GM19239 (cell line): ENCODE measurements at regions not wholly inside any gene's neighbourhood (a gene's known extent, or its start where the extent isn't known, plus 50 kb on each side); places are given as distances from the start of the nearest gene placed in this dataset.
"Not testable (repeated sequence)": the region's sequence is repeated elsewhere in the genome, so short reads cannot be mapped to it uniquely, and the experiment has no call there.

Experiments used
- DNase-seq: peaks from one replicate; pipeline ENCODE4 v3.0.0; 2011; ENCODE audit warnings: low spot score; ENCODE audit not compliant: insufficient read length
- FAIRE-seq: peaks from 2 replicates; lab custom pipeline; 2011; peaks lifted over from hg19 to GRCh38; lab: Jason Lieb, UNC

GRCh38 chr9:86485359-86485758 is 131.1 kb upstream of the TUT7 start:
- no peak for DNase-seq
- no peak for FAIRE-seq

DNA sequence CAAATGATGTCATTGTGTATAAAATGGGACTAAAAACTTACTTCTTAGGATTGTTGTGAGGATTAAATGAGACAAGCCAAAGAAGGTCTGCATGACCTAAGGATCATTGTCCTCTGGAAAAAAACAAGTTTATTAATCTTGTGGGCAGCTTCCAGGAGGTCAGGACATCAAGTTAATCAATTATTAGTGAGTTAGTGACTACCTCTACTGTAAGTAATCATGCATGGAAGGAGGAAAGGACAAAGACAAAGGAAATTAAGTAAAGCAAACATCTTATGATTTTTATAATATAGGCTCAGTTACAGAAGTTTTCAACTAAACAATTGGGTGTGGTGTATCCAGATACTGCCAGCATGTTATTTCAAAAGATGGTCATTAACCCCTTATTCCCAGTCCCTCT is 129.3 kb upstream of the TUT7 start:
- no peak for DNase-seq
- FAIRE-seq, result no peak

DNA sequence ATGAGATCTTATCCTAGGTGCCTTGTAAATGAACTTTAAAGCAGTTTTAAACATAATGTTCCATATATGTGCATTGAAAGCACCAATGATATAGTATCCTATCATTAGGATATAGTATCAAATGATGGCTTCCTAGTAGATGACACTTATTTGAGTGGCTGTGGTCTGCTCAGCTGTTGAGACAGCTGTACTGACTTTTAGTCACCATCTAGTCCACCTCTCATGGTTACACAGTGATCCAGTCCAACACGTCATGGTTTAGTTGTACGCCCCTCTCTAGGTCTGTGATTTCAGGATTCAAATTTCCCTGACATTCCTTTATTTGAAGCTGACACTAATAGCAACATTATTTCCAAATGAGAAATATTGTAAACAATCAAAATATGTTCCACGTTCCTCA is 127.3 kb upstream of the TUT7 start:
- DNase-seq (no peak), FAIRE-seq (no peak)

GRCh38 chr9:86475255-86475654 is 121.0 kb upstream of the TUT7 start:
- DNase-seq, FAIRE-seq: not testable (repeated sequence)

- no peak for DNase-seq
- FAIRE-seq, result no peak
Measured at GRCh38 chr9:86471171-86471815, 117.1 kb upstream of the TUT7 start.

DNA sequence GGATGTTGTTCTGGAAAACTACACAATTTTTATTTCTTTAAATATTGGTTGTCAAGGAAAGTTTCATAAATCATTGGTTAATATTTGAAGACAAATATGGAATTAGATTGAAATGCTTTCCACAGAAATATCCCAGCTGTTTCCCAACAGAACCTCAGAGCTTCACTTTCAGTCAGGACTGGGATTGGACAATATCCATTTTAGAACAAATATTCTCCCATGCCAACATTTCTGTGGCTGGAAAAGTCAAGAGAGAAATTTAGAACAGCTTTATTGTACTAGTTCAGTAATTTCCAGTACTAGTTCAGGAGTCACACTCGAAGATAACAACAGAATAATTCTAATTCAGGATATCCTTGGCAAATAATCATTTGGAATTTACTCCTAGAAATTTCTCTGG is 116.1 kb upstream of the TUT7 start:
- no peak for FAIRE-seq
- no peak for DNase-seq

DNA sequence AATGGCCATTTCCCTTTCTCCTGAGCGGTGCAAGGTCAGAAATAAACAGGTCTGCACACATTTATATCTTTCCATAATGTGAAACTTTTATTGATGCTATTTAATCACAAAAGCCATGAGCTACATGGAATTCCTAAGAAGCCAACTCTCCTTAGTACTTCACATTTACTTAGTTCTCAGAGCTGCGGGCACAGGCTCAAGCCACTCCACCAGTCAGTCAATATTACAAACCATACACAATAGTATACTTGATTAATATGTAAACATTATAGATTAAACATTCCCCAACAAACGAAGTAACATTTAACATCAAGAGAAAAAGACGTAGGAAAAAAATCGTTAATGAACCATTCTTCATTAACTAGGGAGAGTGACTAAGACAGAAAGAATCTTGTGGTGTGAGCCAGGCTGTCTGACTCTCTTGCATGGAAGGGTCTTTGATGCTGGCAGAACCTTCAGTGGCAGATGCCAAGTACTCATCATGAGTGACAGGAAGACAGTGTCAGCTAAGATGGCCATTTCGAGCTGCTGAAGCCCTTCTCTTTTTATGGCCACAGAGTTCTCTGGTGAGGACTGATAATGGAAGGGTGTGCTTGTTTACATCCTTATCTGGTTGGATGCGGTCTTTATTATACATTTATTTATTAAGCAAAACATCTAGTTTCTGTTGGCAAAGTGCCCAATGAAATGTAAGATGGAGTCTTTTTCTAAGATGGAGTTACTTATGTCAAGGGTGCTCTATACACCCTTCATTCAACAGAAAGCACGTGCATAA is 115.5 kb upstream of the TUT7 start:
- FAIRE-seq, result no peak
- DNase-seq, result no peak

- DNase-seq, result no peak
- FAIRE-seq, result no peak
Measured at GRCh38 chr9:86464242-86464641, 110.0 kb upstream of the TUT7 start.

DNA sequence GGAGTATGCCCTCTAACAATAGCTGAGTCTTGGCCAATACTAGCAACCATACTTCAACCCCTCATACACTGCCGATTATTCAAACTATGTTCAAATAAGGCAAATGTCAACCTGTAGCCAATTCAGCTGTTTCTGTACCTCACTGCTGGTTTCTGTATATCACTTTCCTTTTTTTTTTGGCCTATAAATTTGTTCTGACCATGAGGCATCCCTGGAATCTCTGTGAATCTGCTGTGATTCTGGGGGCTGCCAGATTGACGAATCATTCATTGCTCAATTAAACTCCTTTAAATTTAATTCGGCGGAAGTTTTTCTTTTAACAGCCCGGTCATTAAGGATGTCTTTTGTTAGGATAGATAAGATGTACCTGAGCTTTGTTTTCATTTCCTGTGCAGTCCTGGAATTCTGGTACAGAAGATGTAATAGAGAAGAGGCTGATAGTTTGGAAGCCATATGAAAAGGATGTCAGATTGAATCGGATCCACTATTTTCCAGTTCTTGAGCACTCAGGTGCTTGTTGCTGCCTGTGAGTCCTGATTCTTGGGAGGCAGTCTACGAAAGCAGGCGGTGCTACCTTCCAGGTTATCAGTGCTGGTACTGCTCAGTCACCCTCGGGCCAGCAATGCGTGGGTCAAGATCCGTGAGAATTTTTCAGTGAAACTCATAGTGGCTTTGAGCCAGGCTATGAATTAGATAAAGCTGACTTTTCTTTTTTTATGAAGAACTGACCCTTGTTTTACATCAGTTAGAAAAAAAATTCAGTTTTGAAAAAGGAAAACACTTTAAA is 106.2 kb upstream of the TUT7 start:
- DNase-seq (no peak), FAIRE-seq (no peak)

GRCh38 chr9:86459599-86460155 is 105.5 kb upstream of the TUT7 start:
- no peak for FAIRE-seq
- no peak for DNase-seq

DNA sequence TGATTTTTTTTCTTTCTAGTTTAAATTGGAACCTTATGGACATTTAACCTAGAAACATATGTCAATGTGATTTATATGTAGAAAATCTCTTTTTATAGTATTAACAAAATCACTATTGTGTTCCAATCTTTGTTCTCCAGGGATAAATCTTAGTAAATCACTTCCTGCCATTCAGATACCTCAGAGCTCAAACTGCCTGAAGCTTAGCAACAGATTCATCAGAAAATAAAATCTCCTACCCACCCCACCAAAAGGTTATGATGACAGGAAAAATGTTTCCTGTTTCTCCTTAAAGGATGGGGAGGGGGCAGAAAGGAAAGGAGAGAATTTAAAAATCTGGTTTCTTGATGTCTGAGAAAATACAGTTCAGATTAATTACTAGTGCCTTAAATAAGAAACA is 105.0 kb upstream of the TUT7 start:
- FAIRE-seq, result no peak
- DNase-seq, result no peak

DNA sequence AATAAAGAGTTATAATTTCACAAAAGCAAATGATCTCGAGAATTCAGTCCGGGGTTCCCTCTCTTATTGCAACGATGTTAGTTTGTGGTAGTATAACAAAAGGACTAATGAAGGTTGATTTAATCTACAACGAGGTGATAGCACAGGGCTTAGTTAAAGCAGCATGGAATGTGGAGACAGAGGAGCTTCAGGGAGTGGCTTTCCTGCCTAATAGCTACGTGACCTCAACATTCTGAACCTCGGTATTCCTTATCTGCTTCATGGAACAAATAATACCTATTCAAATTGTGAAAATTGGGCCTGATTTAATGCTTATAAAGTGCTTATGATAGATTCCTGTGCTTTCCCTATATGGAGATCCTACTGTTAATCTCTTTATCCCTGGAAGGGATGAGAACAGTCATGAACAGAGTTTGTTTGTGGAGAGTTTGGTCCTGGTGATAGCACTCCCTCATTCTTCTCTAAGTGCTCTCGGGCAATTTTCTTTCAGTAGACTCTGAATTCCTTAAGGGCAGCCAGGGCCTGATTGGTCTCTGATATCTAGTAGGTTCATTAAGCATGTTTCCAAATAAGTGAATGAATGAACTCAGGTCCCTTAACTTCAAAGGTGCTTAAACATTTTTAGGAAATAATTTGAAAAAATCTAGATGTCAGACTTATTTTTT is 104.1 kb upstream of the TUT7 start:
- FAIRE-seq (no peak), DNase-seq (no peak)

GRCh38 chr9:86456416-86456815 is 102.2 kb upstream of the TUT7 start:
- FAIRE-seq (no peak), DNase-seq (no peak)

DNA sequence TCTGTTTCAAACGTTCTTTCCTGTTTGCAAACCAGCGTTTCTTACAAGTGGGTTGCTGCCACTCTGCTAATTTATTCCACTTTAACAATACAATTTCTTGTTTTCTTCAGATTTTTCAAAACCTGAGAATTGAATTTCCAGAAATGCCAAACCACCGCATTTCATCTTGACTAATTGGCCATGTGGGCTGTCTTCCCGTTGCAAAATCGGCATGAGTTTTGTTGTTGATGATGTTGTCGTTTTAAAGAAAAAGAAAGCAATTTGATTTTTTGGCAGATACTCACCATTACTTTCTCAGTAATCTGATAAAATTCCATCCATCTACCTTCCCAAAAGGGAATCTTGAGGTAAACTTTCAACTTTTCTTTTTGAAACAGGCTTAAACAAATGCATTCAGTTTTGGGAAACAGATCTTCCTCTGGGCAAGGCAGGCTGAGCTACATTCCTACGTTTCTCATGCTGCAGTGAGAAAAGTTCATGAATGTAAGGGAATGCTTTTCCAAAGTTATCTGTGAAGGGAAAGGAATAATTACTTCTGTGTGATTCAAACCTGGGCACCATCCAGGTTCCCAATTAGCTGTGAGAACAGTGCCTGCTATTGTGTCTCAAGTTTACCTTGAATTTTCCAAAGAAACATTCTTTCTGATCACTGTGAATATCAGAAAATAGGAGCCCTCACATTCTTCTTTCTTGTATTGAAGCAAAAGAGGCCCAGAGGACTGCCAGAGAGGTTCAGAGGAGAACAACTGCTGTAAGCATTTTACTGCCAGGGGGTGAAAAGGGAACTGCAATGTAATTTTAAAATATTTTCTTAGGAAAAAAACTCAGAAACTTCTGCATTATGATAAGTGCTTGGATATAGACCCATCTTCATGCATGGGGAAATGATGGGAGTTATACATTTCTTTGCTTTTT is 100.7 kb upstream of the TUT7 start:
- DNase-seq, result no peak
- FAIRE-seq, result no peak

DNA sequence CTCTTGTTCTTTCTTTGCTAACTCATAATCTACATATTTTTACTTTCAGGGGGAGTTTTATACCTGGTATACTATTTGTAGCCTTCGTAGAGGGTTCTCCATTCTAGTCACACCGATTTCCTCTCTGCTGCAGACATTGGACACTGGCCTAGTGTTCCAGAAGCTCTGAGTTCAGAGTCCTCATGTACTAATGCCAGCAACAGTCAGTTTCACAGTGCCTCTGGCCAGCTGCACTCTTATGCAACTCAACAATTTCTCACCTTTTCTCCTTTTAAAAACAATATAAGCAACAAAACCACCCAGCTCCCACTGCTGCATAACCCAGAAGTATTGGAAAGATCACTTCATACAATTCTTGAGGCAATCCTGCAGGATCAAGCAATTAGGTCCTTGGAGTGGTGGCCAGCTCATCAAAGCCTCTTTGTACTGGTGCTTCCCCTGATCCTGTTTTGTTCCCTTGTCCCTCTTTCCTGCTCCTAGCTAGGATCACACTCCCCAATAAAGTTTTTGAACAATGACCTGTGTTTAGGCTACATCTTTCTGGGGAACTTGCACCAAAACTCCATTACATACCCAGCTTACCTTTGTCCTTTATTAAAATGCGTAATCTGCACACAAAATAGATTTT is 98.1 kb upstream of the TUT7 start:
- DNase-seq, result no peak
- FAIRE-seq, result no peak

DNA sequence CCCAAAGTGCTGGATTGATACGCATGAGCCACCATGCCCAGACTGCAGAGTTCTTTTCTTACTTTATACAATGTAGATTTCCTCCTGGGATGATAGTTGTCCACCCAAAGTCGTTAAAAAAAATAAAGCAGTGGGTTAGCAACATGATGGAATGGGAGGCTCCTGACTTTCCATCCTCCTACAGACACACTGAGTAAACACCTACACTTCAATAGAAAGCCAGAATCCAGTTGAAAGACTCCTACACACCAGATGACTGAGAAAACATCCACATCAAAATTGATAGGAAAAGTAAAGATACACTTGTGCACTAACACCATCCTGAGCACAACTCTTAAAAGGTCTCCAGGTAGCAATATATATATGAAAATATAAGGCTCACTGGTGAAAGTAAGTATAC is 95.0 kb upstream of the TUT7 start:
- no peak for FAIRE-seq

GRCh38 chr9:86445671-86446070 is 91.5 kb upstream of the TUT7 start:
- no peak for DNase-seq
- FAIRE-seq, result no peak

More for the DNA sequence above, 95.0 kb upstream of the TUT7 start:
- no peak for DNase-seq

- FAIRE-seq, result no peak
- DNase-seq, result no peak
Measured at GRCh38 chr9:86443992-86444391, 89.8 kb upstream of the TUT7 start.
